Hepatocyte (in vitro differentiated cells): ENCODE measurements at regions not wholly inside any gene's neighbourhood (a gene's known extent, or its start where the extent isn't known, plus 50 kb on each side); places are given as distances from the start of the nearest gene placed in this dataset.

ENCODE experiments used
- EZH2 ChIP-seq: fragments of 200-600 bp; sonication (generic); IDR thresholded peaks from 2 replicates; pipeline ENCODE4 v1.6.1; 2016; ENCODE audit warnings: antibody characterized with exemption, mild to moderate bottlenecking, borderline replicate concordance
- TF ChIP-seq, protein P1 (sequence below): fragments of 200-600 bp; sonication (generic); IDR thresholded peaks from 2 replicates; pipeline ENCODE4 v1.5.1; 2016; ENCODE audit warnings: antibody characterized with exemption, mild to moderate bottlenecking; ENCODE audit not compliant: poor library complexity

DNA sequence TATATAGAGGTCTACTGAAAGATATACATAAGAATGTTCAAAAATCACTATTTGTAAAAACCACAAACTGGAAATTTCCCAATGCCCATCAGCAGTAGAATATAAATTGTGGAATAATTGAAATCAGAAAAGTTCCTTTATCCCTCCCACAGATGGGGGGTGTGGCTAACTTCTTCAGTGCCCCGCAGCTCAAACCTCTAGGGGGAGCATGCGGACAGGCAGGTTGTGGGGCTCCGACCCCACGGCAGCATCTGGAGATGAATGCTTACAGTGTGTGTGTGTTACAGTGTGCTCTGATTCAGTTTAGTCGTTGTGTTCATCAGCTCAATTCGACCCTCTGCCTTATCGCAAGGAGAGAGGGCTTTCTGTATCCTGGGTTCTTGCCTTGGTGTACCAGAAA is 262.1 kb upstream of the LRRC7 start:
- TF ChIP-seq, protein P1, sequence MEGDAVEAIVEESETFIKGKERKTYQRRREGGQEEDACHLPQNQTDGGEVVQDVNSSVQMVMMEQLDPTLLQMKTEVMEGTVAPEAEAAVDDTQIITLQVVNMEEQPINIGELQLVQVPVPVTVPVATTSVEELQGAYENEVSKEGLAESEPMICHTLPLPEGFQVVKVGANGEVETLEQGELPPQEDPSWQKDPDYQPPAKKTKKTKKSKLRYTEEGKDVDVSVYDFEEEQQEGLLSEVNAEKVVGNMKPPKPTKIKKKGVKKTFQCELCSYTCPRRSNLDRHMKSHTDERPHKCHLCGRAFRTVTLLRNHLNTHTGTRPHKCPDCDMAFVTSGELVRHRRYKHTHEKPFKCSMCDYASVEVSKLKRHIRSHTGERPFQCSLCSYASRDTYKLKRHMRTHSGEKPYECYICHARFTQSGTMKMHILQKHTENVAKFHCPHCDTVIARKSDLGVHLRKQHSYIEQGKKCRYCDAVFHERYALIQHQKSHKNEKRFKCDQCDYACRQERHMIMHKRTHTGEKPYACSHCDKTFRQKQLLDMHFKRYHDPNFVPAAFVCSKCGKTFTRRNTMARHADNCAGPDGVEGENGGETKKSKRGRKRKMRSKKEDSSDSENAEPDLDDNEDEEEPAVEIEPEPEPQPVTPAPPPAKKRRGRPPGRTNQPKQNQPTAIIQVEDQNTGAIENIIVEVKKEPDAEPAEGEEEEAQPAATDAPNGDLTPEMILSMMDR, result no peak
- no peak for TF ChIP-seq EZH2
